ENCODE measurements at regions not wholly inside any gene's neighbourhood (a gene's known extent, or its start where the extent isn't known, plus 50 kb on each side); places are given as distances from the start of the nearest gene placed in this dataset.
"Not testable (repeated sequence)": the region's sequence is repeated elsewhere in the genome, so short reads cannot be mapped to it uniquely, and the experiment has no call there.

DNA sequence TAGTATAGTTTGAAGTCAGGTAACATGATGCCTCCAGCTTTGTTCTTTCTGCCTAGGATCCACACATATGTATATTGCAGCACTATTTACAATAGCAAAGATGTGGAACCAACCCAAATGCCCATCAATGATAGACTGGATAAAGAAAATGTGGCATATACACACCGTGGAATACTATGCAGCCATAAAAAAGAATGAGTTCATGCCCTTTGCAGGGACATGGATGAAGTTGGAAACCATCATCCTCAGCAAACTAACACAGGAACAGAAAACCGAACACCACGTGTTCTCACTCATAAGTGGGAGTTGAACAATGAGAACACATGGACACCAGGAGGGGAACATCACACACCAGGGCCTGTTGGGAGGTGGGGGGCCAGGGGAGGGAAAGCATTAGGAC is 1111.5 kb downstream of the BRD1 start:
- DNase-seq = not testable (repeated sequence)

DNA sequence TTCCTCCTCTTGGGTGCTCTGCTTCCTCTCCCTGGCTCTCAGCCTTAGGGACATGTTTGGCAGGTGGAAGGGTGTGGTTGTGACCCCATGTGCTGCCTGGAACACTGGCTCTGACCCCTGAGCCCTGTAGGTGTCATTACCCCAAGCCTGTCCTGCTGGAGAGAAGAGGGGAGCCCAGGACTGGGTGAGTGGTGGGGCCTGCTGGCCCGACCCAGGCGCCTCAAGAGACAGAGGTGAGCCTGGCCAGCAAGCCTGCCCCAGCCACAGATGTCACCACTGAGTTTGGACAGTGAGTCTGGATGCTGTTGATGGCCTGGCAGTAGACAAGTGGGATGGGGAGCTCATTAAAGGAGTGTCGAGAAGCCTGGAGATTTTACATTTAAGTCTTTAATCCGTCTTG is 1112.2 kb downstream of the BRD1 start:
- DNase-seq = no peak

DNA sequence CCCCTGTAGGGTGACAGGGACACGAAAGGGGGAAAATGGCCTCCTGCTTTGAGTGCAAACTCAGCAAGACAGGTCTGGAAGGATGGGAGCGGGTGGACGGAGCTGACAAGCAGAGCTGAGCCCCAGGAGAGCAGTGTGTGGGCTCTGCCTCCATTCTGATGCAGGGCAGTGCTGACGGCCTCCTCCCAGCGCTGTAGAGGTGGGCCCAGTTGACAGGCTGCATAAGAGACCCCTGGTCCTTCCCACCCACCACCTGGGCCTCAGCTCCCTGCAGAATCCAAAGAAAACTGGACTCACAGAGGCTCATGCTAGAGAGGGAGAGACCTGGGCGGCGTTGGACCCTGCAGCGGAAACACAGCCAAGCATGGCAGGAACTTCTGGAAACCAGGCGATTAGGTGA is 1113.4 kb downstream of the BRD1 start:
- DNase-seq = no peak

- DNase-seq = no peak
Measured at GRCh38 chr22:48713272-48714205, 1114.1 kb downstream of the BRD1 start.

DNA sequence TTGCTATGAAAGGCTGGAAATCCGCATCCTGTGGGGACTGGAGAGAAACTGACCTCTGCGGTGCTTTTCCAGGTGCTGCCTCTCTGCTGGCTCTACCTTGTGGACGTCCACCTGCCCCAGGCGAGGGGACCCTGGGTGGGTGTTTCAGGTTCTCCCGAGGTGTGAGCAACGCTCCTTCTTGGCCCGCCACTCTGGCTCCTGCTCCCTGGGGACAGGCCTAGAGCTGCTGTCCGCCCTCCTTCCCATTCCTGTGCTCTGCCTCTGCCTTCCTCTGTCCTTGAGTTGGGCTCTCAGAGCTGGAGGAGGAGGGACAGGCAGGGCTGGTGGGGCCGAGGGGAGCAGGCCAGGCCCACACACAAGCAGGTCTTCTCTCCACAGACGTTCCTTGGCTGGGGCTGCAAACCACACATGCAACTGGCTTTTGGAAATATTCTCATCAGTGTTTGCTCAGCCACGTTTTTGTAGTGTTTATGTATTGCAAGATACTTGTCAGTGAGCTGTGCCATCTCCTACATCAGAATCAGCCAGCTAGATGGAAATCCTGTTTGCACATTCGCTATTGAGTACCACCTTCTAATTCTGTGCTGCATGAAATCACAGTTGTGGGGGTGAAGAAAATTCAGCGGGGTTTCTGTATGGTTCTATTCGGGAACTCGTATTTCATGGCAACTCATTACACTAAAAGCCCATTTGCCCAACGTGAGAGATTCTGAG is 1115.0 kb downstream of the BRD1 start:
- DNase-seq = no peak

- no peak for DNase-seq
Measured at GRCh38 chr22:48711669-48712068, 1116.0 kb downstream of the BRD1 start.

- DNase-seq = no peak
Measured at GRCh38 chr22:48711031-48711431, 1116.6 kb downstream of the BRD1 start.

DNA sequence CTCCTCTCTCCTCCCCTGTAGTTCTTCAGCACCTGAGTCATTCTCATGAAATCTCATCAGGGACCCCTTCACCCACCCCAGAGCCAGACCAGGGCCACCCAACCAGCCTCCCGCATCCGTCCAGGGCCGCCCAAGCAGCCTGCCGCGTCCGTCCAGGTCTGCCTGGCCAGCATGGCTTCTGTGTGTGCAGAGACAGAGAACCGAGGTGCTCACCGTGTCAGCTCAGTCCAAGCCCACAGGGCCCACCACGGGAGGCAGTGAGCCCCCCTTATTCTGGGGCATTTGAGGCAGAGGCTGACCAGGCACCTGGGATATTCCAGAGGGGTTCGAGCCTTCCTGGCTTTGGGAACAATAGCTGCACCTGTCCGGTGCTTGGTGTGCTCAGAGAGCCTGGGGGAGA is 1117.3 kb downstream of the BRD1 start:
- no peak for DNase-seq

- DNase-seq = no peak
Measured at GRCh38 chr22:48709976-48710375, 1117.7 kb downstream of the BRD1 start.

DNA sequence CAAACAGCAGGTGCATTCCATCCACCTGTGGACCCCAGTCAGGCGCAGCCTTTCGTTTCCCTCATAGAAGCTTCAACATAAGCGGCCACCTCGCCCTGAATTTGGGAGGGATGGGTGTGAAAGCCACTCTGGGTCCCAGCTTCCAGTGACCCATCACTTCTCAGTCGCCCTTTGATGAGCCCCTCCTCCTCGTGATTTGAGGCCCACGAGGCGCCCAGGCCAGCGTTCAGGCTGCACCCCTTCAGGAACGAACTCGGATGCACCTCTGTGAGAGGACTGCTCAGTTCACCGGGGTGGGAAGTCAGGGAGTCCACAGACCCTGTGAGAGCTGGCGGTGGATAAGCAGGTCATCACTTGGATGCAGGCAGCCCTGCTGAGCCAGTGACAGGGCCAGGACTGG is 1118.2 kb downstream of the BRD1 start:
- no peak for DNase-seq

DNA sequence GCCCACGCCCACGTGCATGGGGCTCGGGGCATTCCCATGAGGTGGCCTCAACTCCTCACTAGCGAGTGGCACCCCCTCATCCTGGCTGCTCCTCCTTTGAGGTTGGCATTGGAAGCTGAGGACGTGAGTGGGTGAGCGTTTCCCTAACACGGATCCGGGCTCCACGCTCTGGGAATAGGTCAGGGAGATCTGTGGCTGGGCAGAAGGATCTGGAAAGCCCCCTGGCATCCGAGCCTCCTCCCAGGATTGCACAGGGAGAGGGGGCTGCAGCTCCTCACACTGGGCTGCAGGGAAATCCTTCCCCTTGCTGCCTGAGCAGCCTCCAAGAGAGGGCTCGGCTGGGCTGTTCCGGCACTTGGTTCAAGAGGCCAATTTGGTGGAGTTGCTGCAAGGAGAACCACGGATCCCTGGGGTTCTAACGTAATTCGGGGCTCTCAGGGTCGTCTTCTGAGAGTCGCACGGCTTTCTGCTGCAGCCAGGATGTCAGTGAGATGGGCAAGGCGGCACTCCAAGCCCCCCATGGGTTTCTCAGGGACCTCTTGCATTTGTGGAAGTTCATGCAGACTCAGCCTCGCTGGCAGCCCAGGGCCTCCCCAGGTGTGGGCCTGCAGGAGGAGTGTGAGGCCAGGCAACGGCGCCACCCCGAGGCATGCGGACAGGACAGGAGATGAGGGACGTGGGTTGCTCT is 1119.0 kb downstream of the BRD1 start:
- no peak for DNase-seq

- DNase-seq = no peak
Measured at GRCh38 chr22:48707763-48708557, 1119.7 kb downstream of the BRD1 start.

DNA sequence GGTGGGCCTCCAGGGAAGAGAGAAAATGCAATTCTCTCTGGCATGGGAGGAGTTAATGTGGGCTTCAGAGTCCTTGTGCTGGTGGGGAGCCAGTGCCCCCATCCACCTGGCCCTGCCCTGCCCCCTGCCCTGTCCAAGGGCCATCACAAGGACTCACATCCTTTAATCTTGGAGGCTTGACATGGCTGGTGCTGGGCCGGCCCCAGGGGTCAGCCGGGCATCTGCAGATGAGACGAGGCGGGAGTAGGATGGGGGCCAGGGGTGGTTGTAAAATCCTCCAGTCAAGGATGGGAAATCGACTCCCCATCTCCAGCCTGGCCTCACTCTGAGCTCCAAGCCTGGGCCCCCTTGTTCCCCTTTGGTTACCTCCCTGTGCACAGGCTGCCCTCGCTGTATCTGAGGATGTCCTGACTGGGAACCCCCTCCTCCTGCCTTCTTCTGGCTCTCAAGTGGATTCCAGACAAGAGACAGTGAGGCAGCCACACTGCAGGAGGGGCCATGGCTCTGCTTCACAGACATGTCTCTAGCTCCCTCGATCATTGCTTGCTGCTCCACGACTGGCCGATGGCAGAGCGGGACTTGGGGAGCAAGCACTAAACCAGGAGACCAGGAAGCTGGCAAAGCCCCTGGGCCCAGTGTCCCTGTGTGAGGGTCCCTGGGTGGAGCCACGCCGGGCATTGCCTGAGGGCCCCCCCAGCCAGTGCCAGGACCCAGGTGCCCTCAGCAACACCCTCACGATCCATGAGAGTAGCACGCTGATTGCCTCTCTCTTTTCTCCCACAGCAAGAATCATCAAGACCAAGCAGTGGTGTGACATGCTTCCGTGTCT is 1120.5 kb downstream of the BRD1 start:
- no peak for DNase-seq

- DNase-seq = no peak
Measured at GRCh38 chr22:48705917-48706605, 1121.6 kb downstream of the BRD1 start.

DNA sequence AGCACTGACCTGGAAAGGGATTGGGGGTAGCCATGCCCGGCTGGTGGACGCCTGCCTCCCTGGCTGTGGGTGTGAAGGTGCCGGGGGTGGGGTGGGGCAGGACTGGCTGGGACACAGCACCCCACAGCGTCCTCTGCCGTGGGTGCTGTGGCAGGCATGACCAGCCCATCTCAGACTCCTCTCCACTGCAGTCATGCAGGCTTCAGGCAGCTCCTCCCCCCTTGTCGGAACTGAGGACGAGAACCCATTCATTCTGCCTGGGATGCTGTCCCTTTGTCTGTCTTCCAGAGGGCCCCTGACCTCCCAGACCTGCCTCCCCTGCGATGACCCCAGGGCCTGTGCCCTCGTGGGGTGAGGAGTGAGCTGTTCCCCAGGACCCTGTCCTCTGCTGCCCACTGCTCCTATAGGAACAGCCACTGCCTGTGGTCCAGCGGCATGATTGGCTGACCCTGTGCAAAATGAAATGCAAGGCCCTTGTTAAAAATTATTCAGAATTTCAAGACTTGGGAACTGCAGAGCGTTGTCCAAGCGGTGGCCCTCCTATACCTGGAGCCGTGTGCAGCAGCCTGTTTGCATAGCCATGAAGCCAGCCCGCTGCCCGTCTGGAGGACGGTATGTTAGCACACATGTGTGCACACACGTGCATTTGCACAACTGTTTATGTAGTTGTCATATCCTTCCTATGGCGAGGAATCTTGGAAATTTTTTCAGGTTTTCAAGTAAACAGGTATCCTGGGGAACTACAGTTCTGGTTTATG is 1122.3 kb downstream of the BRD1 start:
- DNase-seq = no peak

DNA sequence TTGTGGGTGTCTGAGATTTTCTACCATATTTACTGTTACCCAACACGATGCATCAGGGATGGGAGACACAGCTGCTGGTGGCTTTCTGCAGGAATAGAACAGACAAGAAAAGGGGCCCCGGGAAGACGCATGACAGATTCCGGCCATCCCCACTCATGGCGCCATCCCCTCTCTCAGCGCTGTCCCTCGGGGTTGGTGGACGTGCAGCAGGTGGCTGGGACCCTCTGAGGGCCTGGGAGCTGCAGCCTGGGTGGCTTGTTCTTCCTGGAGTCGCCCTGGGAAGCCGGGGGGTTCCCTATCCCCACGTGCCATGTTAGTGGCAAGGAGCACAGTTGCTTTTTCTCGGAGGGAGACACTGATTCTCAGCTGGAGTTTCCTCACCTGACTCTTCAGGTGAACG is 1123.3 kb downstream of the BRD1 start:
- DNase-seq = no peak

- no peak for DNase-seq
Measured at GRCh38 chr22:48703265-48703941, 1124.3 kb downstream of the BRD1 start.

DNA sequence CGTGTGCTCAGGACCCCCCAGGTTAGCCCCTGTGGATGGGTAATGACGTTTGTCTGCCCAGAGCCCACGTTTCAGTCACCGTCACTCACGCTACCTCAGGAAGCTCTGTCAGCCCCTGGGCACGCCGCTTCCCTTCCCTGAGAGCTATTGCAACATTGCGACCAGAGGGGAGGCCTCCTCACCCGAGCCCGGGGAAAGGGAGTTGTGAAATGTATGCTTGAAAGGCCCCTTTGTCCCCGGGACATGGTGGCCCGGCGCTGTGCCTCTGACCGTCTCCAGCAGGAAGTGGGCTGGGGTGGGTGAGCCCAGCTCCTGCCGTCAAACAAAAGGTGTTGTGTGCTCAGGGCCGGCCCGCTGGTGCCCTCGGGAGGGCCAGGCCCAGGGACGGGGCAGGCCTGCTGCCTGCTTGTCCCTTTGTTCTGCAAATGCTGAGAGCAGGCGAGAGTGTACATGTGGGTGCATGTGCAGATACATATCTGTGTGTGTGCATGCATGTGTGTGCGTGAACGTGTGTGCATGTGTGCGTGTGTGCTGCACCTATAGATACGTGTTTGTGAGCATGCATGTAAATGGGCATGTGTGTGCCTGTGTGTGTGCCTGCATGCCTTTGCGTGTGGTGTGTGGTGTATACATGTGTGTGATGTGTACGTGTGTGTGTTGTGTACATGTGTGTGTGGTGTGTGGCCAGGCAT is 1125.0 kb downstream of the BRD1 start:
- peak; percentile 19 for DNase-seq
